ENCODE measurements at regions not wholly inside any gene's neighbourhood (a gene's known extent, or its start where the extent isn't known, plus 50 kb on each side); places are given as distances from the start of the nearest gene placed in this dataset.

DNA sequence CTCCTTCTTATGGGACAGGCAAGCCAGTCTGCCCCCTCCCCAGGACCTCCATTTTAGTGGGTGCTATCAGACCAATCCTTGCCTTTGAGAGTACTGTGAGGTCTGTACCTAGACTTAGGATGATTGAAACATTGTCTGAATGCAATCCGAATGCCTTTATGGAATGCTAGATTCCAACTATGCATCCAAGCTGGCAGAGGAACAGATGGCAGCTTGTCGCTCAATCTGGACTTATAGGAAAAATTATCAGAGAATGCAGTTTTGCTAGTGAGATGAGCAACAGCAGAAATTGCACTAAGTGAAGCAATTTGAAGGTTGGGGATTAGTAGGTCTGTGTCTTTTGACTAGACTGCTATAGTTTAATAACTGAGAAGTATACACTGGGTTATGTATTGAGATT lies 109.1 kb downstream of the DYRK2 start:
- TF ChIP-seq, protein P1, sequence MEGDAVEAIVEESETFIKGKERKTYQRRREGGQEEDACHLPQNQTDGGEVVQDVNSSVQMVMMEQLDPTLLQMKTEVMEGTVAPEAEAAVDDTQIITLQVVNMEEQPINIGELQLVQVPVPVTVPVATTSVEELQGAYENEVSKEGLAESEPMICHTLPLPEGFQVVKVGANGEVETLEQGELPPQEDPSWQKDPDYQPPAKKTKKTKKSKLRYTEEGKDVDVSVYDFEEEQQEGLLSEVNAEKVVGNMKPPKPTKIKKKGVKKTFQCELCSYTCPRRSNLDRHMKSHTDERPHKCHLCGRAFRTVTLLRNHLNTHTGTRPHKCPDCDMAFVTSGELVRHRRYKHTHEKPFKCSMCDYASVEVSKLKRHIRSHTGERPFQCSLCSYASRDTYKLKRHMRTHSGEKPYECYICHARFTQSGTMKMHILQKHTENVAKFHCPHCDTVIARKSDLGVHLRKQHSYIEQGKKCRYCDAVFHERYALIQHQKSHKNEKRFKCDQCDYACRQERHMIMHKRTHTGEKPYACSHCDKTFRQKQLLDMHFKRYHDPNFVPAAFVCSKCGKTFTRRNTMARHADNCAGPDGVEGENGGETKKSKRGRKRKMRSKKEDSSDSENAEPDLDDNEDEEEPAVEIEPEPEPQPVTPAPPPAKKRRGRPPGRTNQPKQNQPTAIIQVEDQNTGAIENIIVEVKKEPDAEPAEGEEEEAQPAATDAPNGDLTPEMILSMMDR (IDR thresholded peaks at IDR 0.05; ENCODE audit: low read depth, low read length), result no peak
- no peak for TF ChIP-seq POLR2A (IDR thresholded peaks at IDR 0.05; ENCODE audit: extremely low read depth, insufficient read length)

Data from NB4 (cell line).